COLO668 (cell line): ENCODE measurements at regions not wholly inside any gene's neighbourhood (a gene's known extent, or its start where the extent isn't known, plus 50 kb on each side); places are given as distances from the start of the nearest gene placed in this dataset.

ENCODE experiments used
- DNase-seq: peaks from one replicate; lab custom pipeline; 2025; ENCODE audit not compliant: unreplicated experiment; lab: John Stamatoyannopoulos, UW

DNA sequence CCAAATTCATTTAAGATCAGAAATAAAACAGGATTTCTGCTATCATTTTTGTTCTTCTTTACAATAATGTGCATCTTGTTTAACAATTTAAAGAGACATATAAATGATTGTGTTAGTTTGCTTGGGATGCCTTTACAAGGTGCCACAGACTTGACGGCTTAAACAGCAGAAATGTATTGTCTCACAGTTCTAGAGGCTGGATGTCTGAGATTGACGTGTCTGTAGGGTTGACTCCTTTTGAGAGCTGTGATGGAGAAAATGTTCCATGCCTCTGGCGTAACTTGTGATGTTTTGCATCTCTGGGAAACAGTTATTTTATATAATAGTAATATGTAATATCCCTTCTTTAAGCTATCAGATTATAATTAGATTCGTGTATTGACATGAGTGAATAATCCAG lies 1091.6 kb upstream of the PRMT6 start:
- DNase-seq: no peak

DNA sequence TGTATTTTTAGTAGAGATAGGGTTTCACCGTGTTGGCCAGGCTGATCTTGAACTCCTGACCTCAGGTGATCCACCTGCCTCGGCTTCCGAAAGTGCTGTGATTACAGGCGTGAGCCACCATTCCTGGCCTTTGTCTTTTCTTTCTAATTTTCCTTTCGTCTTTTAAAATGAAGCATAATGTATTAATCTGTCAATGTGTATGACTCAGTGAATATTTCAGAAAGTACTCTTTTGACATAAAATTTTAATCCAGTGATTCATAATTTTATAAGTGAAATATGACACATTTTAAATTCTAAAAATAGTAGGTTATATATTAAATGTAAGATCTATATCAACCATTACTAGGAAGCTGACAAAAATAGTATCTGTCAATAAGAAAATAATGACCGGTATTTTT lies 1059.0 kb upstream of the PRMT6 start:
- no peak for DNase-seq

DNA sequence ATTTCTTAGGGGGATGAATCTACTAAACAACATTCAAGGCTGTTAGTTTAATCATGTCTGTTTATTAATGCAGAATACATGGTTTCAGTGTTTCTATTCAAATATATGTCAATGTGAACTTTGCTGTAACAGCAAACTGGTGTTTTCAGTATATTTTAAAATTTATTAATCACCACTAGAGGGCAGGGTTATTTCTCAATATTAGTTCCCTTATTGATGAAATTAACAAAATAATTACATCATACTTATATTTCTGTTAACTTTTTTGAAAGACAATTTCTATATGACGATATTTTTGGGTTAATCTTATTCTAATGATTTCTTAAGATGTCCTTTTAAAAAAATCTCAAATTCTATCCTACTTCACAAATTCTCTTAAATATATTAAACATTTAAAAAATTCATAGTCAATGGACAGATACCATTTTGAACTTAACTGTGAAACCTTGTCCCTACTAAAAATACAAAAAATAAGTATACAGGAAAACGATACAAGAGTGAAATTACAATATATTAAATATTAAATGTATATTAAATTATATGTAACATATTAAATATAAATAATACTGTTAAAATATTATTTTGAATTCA lies 1034.1 kb upstream of the PRMT6 start:
- DNase-seq: no peak

DNA sequence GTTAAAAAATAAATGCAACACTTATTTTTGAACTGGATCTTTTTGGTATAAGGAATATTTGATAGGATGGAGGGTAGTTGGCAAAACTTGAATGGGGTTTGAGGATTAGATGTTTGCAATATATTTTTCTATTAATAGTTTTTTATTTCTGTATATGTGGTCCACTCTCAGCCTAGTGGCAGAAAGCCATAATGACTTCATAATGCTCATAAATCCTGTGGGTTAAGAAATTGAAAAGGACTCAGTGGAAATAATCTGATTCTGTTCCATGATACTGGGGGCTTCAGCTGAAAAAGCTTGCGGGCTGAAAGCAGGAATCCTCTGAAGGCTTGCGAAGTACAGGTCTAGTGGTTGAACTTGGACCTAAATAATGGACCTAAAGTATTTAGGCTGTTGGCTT lies 1028.6 kb upstream of the PRMT6 start:
- no peak for DNase-seq

DNA sequence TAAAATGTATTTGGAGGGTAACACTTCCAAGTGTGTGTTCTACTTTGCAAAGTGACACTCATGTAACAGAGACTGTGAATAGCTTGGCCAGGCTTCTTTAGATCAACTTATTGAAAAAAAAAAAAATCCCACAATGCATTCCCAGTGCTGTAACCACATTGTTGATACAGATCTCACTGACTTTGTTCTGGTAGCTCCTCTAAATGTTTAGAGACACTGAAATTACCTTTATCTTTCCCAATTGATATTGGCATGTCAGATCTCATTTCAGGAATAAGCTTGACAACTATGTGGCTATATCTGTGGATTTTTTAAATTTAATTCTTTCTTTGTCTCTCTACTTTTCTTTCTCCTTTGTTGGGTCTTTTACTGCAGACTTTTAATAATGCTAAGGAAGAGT lies 1018.9 kb upstream of the PRMT6 start:
- DNase-seq: no peak

DNA sequence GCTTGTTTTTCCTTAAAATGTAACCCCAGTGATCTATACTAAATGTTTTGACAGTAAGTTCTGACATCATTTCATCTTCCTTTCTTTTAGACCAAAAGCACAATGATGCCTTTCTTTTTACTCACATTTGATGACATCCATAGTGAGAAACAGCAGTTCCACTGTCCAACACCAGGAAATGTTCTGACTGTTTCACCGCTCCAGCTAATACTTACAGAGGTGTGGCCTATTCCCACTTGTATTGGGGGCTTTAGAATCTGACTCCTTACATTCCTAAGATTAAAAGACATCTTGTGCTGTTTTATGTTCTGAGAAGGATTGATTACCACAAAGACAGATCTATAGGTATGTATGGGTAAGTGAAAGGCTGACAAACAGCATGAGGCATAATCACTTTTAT lies 1018.2 kb upstream of the PRMT6 start:
- no peak for DNase-seq

DNA sequence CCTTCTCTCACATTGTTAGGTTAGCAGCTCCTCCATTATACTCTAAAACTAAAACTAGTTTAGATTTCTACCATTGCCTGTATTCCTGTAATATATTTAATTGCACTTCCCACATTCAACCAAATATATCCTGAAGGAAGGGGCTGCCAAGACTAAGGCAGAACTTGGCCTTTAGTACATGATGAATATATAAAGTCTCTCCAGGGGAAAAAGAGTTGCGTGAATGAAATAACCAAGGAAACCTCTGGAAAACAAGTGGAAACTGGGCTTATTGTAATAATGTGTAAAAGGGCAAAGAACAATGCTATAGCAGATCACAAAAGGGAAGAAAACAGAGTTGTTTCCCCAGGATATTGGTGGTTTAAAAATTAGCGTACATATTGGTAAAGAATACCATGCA lies 1012.5 kb upstream of the PRMT6 start:
- no peak for DNase-seq

DNA sequence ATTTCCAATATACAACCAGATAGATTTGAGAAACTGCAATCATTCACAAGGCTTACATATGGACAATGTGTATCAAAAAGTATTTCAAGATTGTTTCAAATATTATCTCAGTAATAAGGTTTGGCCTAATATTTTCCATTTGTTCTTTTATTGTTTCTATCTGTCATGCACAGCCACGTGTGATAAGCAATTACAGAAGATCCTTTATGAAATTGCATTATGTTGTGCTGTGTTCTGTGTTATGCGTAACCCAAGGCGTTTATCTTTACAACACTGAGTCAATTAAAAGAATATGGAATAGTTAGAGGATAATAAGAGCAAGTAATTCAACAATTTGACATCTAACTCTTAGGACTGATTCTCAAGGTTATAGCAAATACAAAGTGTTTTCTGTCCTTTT lies 1009.3 kb upstream of the PRMT6 start:
- no peak for DNase-seq

DNA sequence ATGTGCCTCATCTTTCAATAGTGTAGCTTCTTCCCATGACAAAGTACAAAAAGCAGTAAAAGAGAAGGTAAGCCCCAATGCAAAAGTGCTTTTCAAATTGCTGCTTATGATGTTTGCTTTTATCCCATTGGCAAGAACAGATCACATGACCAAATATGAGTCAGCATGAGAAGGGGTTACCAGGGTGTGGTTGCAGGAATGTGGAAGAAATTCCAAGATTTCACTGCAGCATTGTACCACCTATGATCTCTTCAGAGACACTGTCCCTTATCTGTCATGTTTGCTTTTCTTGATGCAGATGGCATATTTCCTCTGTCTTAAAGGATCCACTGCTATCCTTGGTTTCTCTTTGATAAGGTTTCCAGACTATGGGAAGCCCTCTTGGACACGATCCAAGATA lies 1006.9 kb upstream of the PRMT6 start:
- DNase-seq: no peak

DNA sequence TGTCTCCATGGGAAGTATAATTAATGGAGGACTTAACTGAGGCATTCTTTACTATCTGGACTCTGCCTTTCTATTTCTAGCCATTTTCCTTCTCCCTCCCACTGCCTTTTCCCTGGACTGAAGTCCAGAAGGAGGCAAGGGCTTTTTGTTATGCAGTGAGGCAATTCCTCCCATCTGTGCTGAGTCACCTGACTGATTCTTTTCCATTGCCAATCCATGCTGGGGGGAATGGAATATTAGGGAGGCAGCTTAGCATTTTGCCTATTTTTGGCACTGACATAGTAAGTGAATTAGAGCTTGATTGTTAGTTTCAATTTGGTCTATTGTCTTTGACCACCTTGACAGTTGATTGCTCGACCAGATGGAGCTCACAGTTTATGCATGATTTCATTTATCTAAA lies 1000.6 kb upstream of the PRMT6 start:
- DNase-seq: no peak

DNA sequence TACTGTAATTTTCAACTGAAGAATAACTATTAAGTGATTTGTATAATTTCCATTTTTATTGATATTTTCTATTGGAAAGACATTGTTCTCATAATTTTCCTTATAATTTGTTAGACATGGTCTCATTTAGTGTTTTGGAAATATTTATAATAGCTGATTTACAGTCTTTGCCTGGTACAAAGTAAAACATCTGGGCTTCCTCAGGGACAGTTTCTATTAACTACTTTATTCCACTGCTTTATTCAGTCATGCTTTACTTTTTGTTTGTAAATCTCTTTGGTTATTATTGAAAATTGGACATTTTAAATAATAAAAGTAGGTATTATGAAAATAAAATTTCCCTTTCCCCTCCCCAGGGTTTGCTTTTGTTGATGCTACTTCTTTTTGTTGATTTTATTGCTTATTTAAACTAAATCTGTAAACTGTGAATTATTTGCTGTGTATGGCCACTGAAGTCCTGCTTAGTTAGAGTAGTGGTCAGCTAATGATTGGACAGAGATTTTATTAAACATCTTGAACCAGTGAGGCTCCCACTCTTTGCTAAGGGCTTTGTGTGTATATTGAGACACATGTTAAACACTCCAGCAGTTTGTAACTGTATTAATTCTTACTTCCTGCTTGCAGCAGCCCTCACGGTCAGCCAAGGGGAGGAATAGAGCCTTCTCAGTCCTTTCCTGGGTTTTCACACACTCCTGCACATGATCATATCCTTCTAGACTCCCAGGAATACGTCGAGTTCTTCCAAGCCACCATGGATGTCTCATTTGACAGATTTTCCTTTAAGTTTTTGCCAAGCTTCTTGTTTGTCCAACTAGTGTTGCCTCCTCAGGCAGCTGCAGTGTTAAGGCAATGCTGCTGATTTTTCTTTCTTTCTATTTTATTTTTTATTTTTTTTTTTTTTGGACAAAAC lies 994.6 kb upstream of the PRMT6 start:
- peak; percentile 8 for DNase-seq

DNA sequence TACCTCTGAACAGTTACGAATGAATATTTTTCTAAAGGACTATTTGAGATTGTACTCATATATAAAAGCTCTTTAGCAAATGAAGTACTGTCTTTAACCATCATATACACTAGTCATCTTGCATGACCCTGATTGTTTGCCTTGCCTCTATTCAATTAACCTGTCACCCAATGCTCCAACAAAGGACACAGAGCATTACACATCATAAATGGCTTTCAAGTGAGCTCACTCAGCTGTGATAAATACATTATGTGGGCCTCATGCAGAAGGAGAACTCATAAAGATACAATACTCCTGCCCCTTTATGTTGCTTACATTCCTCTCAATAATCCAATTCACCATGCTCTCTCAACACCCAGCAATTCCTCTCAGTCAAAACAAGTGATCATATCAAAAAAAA lies 993.0 kb upstream of the PRMT6 start:
- DNase-seq: peak; percentile 44

DNA sequence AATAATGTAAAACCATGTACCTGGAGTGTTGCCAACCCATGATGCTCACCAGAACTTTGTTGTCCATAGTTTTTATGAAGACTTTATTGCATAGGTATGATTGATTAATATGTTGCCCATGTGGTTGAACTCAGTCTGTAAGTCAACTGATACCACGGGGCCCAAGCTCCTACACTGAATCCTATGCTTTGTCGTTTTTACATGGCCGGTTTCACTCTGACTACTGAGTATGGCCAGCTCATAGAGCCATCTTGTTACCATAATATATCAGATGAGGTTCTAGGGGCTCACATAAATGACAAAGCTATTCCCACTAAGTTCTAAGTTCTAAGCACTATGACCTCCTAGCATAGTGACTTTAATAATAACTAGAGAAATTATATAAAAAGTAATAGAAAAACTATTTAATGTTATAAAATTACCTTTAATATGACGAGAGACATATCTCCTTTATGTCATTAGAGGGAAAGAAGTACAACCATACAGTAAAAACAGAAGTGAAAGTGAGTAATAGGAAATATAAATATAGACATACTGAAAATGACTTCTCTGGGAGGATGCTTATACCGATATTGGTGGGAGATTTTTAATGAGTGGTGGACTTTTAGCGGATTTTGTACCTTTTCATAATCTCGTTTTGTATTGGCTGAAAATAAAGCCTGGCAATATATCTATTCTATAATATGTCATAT lies 983.4 kb upstream of the PRMT6 start:
- DNase-seq: no peak

DNA sequence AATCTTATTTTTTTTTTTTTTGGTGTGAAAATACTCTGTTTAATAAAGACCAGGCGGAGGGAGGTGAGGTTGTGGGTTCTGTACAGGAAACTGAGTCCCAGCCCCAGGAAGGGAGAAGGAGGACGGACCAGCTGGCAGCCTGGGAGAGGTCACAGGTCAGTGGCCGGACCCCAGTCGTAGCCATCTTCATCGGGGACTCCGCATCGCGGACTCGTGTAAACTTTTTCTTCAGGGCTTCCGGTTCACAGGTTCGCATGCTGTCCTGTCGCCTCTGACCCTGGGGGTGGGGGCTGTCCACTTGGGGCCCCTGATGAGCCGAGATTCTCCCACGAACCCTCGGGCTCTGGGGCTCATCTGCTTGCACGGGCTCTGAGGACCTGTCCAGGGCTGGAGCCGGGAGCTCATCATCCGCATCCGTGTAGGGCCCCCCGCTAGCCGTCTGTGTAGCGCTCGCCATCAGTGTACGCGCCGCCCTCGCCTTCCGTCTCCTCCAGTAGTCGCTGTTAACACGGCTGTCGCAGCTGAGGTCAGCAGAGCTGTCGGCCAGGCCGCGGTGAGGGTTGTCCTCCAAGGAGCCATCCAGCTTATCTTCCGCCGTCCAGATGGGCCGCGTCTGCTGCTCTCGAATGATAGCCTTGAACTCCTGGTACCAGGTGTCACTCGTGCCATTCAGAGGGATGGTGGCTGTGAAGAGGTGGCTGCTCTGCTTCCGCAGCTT lies 975.7 kb upstream of the PRMT6 start:
- DNase-seq: no peak

DNA sequence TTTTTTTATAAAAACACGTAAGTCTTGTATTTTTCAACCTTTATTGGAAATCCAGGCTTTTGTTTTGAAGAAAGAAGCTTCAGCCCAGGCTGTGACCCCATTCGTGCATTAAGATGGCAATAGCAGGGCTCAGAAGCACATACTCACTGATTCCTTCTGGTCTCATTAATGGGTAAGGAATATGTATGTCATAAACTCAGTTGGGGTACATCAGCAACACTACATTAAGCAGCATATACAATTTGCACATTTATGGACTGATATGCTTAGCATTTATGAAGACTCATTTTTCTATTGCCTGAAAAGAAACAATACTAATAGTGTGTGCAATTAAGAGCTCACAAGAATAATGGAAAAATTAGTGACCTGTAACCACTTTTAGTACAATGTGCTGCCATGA lies 945.4 kb upstream of the PRMT6 start:
- no peak for DNase-seq

DNA sequence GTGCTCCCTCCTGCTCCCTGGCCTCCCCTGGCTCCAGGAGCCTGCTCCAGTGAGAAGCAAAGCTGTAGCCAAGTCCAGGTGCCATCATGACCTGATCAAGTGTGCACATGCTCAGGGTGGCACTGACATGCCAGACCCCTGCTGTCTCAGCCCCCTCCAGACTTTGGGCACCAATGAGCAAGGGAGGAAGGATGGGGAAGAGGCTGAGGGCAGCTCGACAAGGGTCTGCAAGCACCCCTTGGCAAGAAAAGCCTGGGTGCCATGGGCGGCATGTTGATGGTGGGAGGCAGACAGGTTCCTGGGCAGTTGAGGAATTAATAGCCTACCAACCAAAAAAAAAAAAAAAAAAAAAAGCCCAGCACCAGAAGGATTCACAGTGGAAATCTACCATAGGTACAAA lies 942.6 kb upstream of the PRMT6 start:
- no peak for DNase-seq

DNA sequence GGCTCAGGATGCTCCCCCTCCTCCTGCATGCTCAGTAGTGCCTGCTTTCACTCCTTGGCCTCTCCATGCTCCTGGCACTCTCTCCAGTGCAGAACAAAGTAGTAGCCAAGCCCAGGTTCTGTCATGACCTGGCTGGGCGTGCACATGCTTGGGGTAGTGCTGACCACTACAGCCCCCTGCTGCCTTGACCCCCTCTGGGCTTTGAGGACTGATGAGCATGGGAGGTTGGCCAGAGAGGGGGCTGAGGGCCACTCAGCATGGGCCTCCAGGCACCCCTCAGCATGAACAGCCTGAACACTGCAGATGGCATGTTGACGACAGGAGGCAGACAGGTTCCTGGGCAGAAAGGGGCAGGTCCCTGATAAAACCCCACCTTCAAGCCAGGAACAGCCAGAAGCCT lies 935.7 kb upstream of the PRMT6 start:
- no peak for DNase-seq

DNA sequence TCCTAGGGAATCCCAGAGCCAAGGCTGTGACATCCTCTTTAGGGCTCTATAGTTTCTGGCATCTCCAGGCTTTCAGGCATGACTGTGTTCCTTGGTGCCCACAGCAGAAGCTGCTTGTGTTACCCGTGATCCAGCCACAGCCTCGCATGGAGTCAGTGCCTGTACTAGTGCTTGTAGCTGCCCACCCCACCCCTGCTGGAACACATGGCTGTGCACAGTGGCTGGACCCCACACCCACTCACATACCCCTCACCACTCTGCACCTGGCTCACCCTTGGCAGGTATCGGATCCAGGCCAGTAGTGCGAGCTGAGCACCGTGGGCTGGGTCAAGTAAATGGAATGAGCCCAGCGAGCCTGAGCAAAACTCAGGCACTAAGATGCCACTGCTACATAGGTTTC lies 934.7 kb upstream of the PRMT6 start:
- DNase-seq: no peak

DNA sequence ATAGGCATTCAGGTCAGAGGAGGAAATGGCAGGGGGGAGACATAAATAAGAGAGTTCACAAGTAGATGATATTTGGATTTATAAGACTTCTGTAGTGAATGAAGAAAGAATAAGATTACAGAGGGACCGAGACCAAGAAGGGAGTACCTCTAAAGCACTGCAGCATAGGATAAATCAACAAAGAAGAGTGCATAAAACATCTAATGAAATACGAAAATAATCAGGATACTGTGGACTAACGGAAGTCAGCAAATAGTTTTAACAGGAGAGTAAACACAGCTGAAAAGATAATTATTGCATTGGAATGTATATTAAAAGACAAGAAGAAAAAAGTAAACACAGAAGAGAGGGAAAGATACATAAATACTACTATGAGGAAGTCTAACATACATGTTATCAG lies 921.9 kb upstream of the PRMT6 start:
- DNase-seq: no peak

DNA sequence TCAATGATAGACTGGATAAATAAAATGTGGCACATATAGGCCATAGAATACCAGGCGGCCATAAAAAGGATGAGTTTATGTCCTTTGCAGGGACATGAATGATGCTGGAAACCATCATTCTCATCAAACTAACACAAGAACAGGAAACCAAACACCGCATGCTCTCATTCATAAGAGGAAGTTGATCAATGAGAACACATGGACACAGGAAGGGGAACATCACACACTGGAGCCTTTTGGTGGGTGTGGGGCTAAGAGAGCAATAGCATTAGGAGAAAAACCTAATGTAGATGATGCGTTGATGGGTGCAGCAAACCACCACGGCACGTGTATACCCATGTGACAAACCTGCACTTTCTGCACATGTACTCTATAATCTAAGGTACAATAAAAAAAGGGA lies 883.4 kb upstream of the PRMT6 start:
- peak; percentile 58 for DNase-seq

DNA sequence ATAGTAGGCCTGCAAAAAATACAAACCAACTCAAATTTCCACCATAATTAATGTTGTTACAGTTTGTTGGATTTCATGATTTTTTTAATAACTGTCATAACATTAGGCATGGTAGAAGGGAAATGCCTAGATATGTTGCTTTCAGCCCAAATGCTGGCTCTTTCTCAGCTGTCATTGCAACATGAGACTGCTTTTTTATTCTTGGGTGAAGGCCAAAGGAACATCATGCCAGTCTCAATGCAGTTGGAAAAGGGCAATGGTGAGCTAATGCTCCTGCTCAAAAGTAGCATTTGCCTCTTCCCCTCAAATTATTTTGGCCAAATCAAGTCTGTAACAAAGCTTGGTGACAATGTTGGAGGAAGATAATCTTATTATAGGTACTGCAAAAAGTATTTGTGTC lies 877.7 kb upstream of the PRMT6 start:
- DNase-seq: no peak

DNA sequence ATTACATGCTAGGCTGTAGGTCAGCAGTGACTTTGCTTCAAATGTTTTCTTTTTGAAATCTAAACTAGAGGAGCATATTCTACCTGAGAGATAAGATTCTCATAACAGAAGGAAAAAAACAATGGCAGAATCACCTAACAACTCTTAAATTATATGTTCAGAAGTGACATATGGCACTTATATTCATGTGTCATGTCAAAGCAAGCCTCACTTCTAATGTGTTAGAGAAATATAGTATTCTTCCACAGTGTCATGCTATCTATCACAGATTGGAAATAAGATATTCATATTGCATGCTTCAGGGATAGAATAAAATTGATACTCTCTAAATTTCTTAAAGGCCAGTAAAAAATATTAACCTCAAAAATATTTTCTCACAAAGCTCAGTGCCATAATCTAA lies 874.6 kb upstream of the PRMT6 start:
- no peak for DNase-seq
